Kasumi-1 (cell line): ENCODE measurements at regions not wholly inside any gene's neighbourhood (a gene's known extent, or its start where the extent isn't known, plus 50 kb on each side); places are given as distances from the start of the nearest gene placed in this dataset.
"Not testable (repeated sequence)": the region's sequence is repeated elsewhere in the genome, so short reads cannot be mapped to it uniquely, and the experiment has no call there.

ENCODE experiments used
- DNase-seq, 2 experiments: peaks; one replicate each; lab custom pipeline; 2025; lab: John Stamatoyannopoulos, UW

- no peak for DNase-seq
These were observed 958.8 kb downstream of the IGSF11 start for GRCh38 chr3:118075873-118076272.

- peak; percentile 59 to 68 for DNase-seq
These were observed 957.3 kb downstream of the IGSF11 start for GRCh38 chr3:118077332-118077731.

GRCh38 chr3:118080889-118081288 lies 953.8 kb downstream of the IGSF11 start:
- DNase-seq: no peak

GRCh38 chr3:118088696-118089095 lies 946.0 kb downstream of the IGSF11 start:
- DNase-seq: no peak

- no peak for DNase-seq
These were observed 945.1 kb downstream of the IGSF11 start for GRCh38 chr3:118089563-118089962.

- no peak for DNase-seq
These were observed 937.4 kb downstream of the IGSF11 start for GRCh38 chr3:118097226-118097625.

- no peak for DNase-seq
These were observed 937.0 kb downstream of the IGSF11 start for GRCh38 chr3:118097660-118098059.

GRCh38 chr3:118098827-118099226 lies 935.8 kb downstream of the IGSF11 start:
- no peak for DNase-seq

GRCh38 chr3:118101891-118102290 lies 932.8 kb downstream of the IGSF11 start:
- no peak for DNase-seq

- DNase-seq: no peak
These were observed 931.9 kb downstream of the IGSF11 start for GRCh38 chr3:118102737-118103136.

GRCh38 chr3:118108201-118108600 lies 926.4 kb downstream of the IGSF11 start:
- DNase-seq: no peak

GRCh38 chr3:118108769-118109168 lies 925.9 kb downstream of the IGSF11 start:
- no peak for DNase-seq

- no peak for DNase-seq
These were observed 924.4 kb downstream of the IGSF11 start for GRCh38 chr3:118110211-118110610.

GRCh38 chr3:118116991-118117390 lies 917.7 kb downstream of the IGSF11 start:
- no peak for DNase-seq

GRCh38 chr3:118126751-118127150 lies 907.9 kb downstream of the IGSF11 start:
- DNase-seq: no peak

- no peak for DNase-seq
These were observed 906.7 kb downstream of the IGSF11 start for GRCh38 chr3:118127992-118128391.

- DNase-seq: no peak
These were observed 905.8 kb downstream of the IGSF11 start for GRCh38 chr3:118128886-118129285.

GRCh38 chr3:118137778-118138177 lies 896.9 kb downstream of the IGSF11 start:
- DNase-seq: no peak

- no peak for DNase-seq
These were observed 889.7 kb downstream of the IGSF11 start for GRCh38 chr3:118144919-118145318.

- no peak for DNase-seq
These were observed 887.8 kb downstream of the IGSF11 start for GRCh38 chr3:118146658-118147375.

GRCh38 chr3:118151164-118151563 lies 883.5 kb downstream of the IGSF11 start:
- peak in 1 of 2 experiments; percentile 29 for DNase-seq

- DNase-seq: not testable (repeated sequence)
These were observed 871.7 kb downstream of the IGSF11 start for GRCh38 chr3:118162627-118163588.

GRCh38 chr3:118165413-118165812 lies 869.2 kb downstream of the IGSF11 start:
- no peak for DNase-seq
